Glomerular visceral epithelial cell (primary cell): ENCODE measurements at regions not wholly inside any gene's neighbourhood (a gene's known extent, or its start where the extent isn't known, plus 50 kb on each side); places are given as distances from the start of the nearest gene placed in this dataset.

Source experiments
- DNase-seq: peaks from one replicate; pipeline ENCODE4 v3.0.0-alpha.2; 2016; ENCODE audit errors: extremely low spot score

DNA sequence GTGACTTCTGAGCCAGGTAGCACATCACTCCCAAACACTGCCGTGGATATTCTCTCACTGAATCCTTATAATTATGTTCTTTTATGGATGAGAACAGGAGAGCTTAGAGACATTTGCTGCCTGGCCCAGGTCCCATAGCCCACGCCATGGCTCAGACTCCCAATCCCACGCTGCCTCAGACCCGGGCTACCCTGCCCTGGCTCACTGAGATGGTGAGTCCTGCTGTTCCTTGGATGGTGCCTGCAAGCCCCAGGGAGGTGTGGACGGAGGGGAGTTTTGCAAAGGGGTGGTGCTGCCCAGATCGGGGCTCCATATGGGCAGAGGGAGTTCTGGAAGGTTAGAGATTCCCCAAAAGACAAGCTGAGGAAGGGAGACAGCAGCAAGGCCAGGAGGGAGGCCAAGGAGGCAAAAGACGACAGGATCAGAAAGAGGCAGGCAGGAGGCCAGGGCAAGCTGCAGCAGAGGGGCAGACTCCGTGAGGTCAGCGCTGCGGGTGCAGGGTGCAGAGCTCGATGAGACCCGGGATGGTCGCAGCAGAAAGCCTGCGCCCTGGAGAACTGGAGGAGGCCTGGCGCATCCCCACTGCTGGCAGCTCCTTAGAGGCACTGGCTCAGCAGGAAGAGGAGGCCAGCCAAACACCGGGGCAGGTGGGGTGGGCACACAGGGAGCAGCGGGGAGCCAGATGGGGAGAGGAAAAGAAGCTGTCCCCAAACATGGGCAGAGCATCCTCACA is 95.7 kb upstream of the ALDH1A3 start:
- no peak for DNase-seq

- DNase-seq: no peak
Observed at GRCh38 chr15:100784493-100785180, 95.0 kb upstream of the ALDH1A3 start.

- DNase-seq: no peak
Observed at GRCh38 chr15:100785181-100786138, 94.2 kb upstream of the ALDH1A3 start.

- no peak for DNase-seq
Observed at GRCh38 chr15:100786139-100786531, 93.5 kb upstream of the ALDH1A3 start.

- no peak for DNase-seq
Observed at GRCh38 chr15:100786901-100787566, 92.6 kb upstream of the ALDH1A3 start.

- no peak for DNase-seq
Observed at GRCh38 chr15:100787567-100788417, 91.8 kb upstream of the ALDH1A3 start.

- no peak for DNase-seq
Observed at GRCh38 chr15:100788418-100789105, 91.1 kb upstream of the ALDH1A3 start.

DNA sequence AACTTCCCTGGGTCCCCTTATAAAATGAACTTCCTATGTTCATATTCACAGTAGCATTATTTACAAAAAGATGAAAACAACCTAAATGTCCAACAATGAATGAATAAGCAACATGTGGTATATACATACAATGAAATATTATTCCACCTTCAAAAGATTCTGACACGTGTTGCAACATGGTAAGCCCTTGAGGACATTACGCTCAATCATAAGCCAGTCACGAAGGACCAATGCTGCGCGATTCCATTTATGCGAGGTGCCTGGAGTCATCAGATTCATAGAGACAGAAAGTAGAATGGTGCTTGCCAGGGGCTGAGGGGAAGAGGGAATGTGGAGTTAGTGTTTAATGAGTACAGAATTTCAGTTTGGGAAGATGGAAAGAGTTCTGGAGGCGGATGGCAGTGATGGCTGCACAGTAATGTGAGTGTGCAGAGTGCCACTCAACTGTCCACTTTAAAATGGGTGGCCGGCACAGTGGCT is 88.8 kb upstream of the ALDH1A3 start:
- DNase-seq: no peak

DNA sequence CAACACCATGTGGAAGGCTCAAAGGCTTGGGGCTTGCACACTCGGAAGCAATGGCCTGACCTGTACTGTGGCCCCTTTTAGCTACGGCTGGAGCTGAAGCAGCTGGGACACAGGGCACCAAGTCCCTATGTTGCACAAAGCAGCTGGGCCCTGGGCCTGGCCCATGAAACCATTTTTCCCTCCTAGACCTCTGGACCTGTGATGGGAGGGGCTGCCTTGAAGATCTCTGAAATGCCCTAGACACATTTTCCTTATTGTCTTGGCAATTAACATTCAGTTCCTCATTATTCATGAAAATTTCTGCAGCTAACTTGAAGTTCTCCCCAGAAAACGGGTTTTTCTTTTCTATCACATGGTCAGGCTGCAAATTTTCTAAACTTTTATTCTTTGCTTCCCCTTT is 85.6 kb upstream of the ALDH1A3 start:
- DNase-seq: no peak

GRCh38 chr15:100801256-100801900 is 78.3 kb upstream of the ALDH1A3 start:
- DNase-seq: no peak

DNA sequence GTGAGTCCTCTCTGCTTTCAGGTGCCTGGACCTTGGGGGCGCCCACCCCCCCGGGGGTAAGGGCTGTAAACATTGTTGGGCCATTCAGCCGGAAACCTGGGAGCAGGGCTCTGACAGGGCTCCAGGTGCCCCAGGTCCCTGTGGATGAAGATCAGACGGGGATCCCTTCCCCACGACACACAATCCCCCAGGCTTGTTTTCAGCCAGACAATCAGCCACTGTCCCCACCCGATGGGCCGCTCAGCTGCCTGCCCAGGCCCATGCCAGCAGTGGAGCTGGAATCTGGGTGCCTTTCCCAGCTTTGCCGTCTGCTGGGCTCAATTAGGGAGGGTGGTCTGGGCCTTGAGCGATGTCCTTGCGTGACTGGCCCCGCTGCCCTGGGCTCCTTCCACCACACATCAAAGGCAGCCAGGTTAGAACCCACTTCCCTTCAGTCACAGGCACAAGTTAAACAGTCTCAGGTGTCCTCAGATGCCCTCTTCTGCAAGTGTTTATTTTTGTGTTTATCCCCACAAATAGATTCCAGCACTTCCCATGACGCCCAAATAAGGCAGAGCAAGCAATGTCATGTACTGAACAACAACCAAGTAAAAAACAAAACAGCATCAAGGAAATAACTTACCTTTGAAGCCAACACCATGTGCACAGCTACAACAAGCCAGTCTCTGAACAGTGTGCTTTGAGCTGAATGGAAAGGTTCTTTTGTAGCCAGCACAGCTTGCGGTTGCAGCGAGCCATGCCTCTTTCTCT is 77.0 kb upstream of the ALDH1A3 start:
- DNase-seq: no peak

- no peak for DNase-seq
Observed at GRCh38 chr15:100803171-100803440, 76.5 kb upstream of the ALDH1A3 start.

DNA sequence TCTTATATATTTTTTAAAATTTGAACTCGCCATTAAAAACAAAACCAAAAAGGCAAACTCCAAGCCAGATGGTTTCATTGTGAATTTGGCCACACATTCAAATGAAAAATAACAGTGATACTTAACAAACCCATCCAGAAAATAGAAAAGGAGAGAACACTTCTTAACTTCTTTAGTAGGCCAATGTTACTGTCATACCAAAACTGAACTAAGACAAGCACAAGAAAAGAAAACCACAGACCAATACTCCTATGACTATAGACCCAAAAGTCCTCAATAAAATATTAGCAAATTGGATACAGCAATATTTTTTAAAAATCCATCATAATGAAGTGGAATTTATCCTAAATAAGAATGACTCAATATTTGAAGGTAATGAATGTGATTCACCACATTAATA is 73.5 kb upstream of the ALDH1A3 start:
- DNase-seq: no peak

GRCh38 chr15:100807028-100807427 is 72.6 kb upstream of the ALDH1A3 start:
- no peak for DNase-seq

DNA sequence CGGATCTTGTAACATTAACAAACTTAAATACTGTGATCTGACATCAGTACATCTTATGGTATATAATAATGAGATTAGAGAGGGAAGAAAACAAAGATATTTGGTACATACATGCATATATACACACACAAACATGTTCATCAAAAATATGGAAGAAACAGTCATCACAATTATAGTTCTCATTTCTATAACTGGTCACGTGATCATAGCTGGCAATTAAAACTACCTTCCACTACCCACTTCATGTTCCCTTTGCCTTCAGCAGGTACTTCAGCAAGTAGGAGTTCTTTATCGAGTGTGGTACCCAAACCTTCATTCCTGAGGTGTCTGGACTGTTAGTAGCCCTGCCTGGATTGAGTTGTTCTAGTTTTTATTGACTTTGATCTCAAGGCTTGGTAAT is 70.9 kb upstream of the ALDH1A3 start:
- DNase-seq: no peak

DNA sequence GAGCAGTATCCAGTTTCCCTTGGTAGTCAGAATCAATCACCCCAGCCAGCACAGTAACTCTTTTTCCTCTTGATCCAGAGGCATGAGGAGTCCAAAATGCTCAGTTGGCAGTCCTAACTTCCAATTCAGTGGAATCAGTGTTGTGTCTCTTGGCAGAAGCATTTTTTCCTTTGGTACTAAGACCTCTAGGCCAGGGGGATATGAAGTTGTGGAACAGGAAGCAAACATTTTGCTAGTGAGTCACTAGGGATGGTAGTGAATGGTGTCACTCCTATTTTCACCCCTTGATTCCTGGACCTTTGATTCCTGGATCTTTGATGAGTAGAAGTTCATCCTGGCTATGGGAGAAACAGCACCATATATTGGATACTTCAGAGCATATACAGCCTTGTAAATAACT is 70.5 kb upstream of the ALDH1A3 start:
- peak; percentile 1 for DNase-seq

GRCh38 chr15:100809587-100809986 is 70.0 kb upstream of the ALDH1A3 start:
- DNase-seq: no peak

DNA sequence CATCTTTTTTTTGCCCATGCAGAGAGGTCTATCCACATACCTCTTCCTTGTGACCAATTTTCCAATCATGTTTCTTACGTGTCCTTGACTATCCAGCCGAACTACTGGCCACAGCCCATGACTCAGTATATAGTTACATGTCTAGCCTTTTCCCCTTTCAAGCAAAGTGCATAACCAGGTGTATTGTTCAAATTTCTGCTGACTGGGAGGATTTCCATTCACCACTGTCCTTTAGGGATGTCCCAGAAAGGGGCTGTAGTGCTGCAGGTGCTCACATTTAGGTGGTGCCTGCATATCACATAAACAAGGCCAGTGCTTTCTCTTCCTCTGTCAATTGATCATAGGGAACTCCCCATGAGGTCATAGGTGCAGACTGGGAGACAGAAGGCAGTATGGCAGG is 69.4 kb upstream of the ALDH1A3 start:
- no peak for DNase-seq

DNA sequence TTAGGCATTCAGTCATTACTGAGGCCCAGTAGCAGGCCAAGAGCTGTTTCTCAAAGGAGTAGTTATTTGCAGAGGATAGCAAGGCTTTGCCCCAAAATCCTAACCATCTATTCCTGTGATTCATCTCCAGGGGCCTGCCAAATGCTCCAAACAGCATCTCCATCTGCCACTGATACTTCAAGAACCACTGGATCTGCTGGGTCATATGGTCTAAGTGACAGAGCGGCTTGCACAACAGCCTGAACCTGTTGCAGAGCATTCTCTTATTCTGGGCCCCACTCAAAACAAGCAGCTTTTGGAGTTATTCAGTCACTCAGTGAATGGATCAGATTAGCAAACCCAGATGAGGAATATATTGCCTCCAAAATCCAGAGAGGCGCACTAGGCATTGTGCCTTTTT is 68.8 kb upstream of the ALDH1A3 start:
- no peak for DNase-seq
